ENCODE measurements at regions not wholly inside any gene's neighbourhood (a gene's known extent, or its start where the extent isn't known, plus 50 kb on each side); places are given as distances from the start of the nearest gene placed in this dataset.

DNA sequence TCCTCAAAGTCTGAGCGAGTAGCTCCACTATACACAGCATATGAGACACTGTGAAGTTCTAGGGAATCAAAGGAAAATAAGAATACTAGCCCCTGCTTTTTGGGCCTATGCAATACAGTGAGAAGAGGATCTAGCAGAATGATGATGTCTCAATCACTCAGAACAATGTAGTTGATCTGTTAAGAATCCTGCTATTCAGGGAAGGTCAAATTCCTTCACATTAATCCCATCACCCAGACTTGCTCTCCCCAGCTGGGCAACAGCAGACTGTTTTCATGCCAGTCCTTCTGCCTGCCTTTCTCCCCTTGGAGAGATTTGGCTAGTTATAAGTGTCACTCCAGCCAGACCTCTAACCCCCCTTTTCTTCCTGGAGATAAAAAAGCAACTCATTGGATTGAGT, 230.0 kb upstream of the EPHA4 start:
- Histone ChIP-seq H4K8ac (ENCODE audit: extremely low read depth, insufficient read depth, low read length) (no peak overlapping the region), H4K91ac (replicated peaks; ENCODE audit: insufficient read length, low read length) (no peak overlapping the region), H3K36me3 (ENCODE audit: control insufficient read depth in 2 of 4, insufficient read depth in 4 of 4, low read length in 3 of 4) (no peaks in the 10 kb centered on the region), H3K23ac (ENCODE audit: insufficient read length) (no peak overlapping the region), H2AK5ac (ENCODE audit: low read depth, low read length) (no peak overlapping the region), H3K27me3 (replicated peaks in 1 of 4; ENCODE audit: control insufficient read depth in 3 of 4, extremely low read depth in 1 of 4, insufficient read depth in 3 of 4, low read length in 3 of 4) (no peaks in the 10 kb centered on the region), H3K79me2 (ENCODE audit: control insufficient read depth in 1 of 2, insufficient read depth in 2 of 2, low read length in 2 of 2) (no peaks in the 10 kb centered on the region), H2BK15ac (ENCODE audit: low read length) (no peak overlapping the region), H3K27ac (ENCODE audit: low read depth, low read length) (no peak overlapping the region), H3K18ac (ENCODE audit: extremely low read depth, low read length) (no peak overlapping the region), H4K20me1 (replicated peaks in 1 of 2; ENCODE audit: control insufficient read depth in 1 of 2, insufficient read depth in 2 of 2, low read length in 2 of 2) (no peaks in the 10 kb centered on the region), H3K9me3 (ENCODE audit: insufficient read depth in 2 of 2, low read depth in 1 of 2, low read length in 1 of 2) (no peaks in the 10 kb centered on the region), H4K5ac (ENCODE audit: insufficient read length, low read depth, low read length) (no peak overlapping the region), H3K4me3 (ENCODE audit: extremely low read depth in 1 of 4, insufficient read depth in 2 of 4, low read depth in 3 of 4, low read length in 4 of 4) (no peak overlapping the region), H3K9ac (replicated peaks in 1 of 4; ENCODE audit: extremely low read depth in 1 of 4, low read depth in 3 of 4, low read length in 3 of 4) (no peak overlapping the region), H2BK12ac (ENCODE audit: low read depth, low read length) (no peak overlapping the region), H2BK5ac (ENCODE audit: low read depth, low read length) (no peak overlapping the region), H3K14ac (ENCODE audit: insufficient read length) (no peak overlapping the region), H3K79me1 (ENCODE audit: low read depth, low read length) (no peaks in the 10 kb centered on the region), H3K56ac (replicated peaks; ENCODE audit: insufficient read length, low read depth, low read length) (no peak overlapping the region), H2BK120ac (replicated peaks; ENCODE audit: low read depth, low read length) (no peak overlapping the region), H2AFZ (ENCODE audit: low read length) (no peak overlapping the region), H3K4me2 (ENCODE audit: insufficient read depth in 1 of 2, low read depth in 2 of 2, low read length in 2 of 2) (no peak overlapping the region), H2BK20ac (ENCODE audit: low read length) (no peak overlapping the region), H3K23me2 (ENCODE audit: low read depth, low read length) (no peaks in the 10 kb centered on the region; the same call in 1 of the 2 replicates), H3K4me1 (replicated peaks in 1 of 4; ENCODE audit: control insufficient read depth in 3 of 4, insufficient read depth in 4 of 4, low read length in 3 of 4) (no peaks in the 10 kb centered on the region), H3K4ac (replicated peaks; ENCODE audit: insufficient read length, low read depth, low read length) (no peak overlapping the region)
- 100% methylated on average over 1 of the region's 1 CpG; no CpG with 5 or more reads in 1 of the 2 experiments for WGBS, 2 experiments (ENCODE audit: extremely low coverage in 1 of 2, insufficient coverage in 1 of 2, insufficient read length in 1 of 2, insufficient replicate concordance in 2 of 2, low coverage in 1 of 2, low lambda C conversion rate in 2 of 2, missing lambda C conversion rate in 1 of 2)
- ChIA-PET POLR2A (ENCODE audit: partially characterized antibody) (no interaction called here), CTCF (ENCODE audit: partially characterized antibody) (interaction anchor here (1.2 kb wide), 1 partner anchor 149 kb away, joined by 4 read pairs; no protein-coding TSS in a partner anchor)
- TF ChIP-seq TAF1 (IDR thresholded peaks at IDR 0.05; ENCODE audit: low read depth, low read length), result no peak
- TF ChIP-seq, protein P1, sequence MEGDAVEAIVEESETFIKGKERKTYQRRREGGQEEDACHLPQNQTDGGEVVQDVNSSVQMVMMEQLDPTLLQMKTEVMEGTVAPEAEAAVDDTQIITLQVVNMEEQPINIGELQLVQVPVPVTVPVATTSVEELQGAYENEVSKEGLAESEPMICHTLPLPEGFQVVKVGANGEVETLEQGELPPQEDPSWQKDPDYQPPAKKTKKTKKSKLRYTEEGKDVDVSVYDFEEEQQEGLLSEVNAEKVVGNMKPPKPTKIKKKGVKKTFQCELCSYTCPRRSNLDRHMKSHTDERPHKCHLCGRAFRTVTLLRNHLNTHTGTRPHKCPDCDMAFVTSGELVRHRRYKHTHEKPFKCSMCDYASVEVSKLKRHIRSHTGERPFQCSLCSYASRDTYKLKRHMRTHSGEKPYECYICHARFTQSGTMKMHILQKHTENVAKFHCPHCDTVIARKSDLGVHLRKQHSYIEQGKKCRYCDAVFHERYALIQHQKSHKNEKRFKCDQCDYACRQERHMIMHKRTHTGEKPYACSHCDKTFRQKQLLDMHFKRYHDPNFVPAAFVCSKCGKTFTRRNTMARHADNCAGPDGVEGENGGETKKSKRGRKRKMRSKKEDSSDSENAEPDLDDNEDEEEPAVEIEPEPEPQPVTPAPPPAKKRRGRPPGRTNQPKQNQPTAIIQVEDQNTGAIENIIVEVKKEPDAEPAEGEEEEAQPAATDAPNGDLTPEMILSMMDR (IDR thresholded peaks at IDR 0.05; ENCODE audit: control extremely low read depth in 1 of 3, insufficient read depth in 1 of 3, low read depth in 1 of 3, low read length in 3 of 3), result no peak
- TF ChIP-seq CTBP2 (IDR thresholded peaks at IDR 0.05; ENCODE audit: borderline replicate concordance, insufficient read depth, insufficient read length, low read length), result no peak
- no peak for TF ChIP-seq BACH1 (IDR thresholded peaks at IDR 0.05; ENCODE audit: low read length)
- FAIRE-seq (no peak), DNase-seq (ENCODE audit: low read depth in 1 of 2, low spot score in 2 of 2) (no peak)

All from H1 (cell line).